Kasumi-1 (cell line): ENCODE measurements at regions not wholly inside any gene's neighbourhood (a gene's known extent, or its start where the extent isn't known, plus 50 kb on each side); places are given as distances from the start of the nearest gene placed in this dataset.

Experiments used
- DNase-seq, 2 experiments: peaks; one replicate each; lab custom pipeline; 2025; lab: John Stamatoyannopoulos, UW

DNA sequence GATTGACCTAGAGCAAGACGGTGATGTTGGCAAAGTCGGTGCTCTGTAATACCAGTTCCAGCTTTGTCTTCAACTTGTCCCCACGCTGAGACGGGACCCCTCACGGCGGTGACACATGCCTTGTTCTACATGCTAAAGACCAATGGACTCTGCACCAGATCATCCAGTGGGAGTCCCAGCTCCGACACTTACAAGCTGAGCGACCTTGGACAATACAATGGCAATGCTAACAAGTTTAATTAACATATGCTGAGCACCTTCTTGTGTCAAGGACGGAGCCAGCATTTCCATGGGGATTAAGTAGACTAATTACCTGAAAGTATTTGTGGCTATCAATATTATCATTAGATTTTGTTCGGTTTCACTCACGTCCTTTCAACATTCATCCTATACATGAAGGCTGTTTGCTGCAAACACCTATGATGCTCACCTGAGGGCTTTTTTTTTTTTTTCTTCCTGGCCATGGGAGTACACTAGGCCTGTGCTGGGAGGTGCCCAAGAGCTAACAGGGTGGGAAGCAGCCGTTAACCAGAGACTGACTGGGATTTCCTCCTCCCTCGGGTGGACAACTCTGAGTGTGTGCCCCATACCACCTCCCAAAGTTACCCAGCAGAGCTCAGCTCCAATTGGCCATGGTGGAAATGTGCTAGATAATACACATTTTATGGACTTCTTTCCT lies 308.6 kb upstream of the ZFHX3 start:
- DNase-seq: no peak

DNA sequence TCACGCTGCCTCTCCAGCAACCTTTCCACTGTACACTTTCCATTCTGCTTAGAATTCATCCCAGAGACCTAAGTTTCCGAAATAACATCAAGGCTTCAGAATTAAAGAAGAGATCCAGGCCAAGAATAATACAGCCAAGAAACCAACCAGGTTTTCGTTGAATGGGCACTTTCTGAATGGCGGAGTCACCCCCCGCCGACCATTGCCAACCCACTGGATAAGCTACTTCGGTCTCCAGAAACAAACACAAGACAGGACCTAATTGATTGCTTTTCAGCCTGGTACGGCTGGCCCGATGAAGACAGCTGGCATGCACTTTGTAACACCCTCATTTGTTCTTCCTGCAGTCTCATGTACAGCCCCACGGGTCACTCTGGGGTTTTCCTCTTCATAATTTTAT lies 308.1 kb upstream of the ZFHX3 start:
- no peak for DNase-seq

DNA sequence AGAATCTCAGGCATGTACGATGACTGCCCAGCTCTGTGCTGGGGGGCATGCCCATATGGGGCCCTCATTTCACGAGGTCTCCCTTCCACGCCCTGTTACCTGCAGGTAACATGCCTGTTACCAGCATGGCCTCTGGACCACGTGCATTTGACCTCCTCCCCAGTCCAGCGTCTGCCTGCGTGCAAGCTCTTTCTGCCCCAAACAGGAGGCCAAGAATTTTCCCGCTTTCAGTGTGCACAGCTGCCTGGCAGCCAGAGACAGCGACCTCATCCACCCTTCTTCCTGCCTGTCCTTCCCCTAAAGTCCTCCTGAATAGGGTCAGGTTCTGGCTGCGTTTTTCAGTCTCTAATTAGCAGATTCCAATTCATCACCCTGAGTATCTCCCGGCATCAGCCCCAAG lies 306.5 kb upstream of the ZFHX3 start:
- DNase-seq: no peak

DNA sequence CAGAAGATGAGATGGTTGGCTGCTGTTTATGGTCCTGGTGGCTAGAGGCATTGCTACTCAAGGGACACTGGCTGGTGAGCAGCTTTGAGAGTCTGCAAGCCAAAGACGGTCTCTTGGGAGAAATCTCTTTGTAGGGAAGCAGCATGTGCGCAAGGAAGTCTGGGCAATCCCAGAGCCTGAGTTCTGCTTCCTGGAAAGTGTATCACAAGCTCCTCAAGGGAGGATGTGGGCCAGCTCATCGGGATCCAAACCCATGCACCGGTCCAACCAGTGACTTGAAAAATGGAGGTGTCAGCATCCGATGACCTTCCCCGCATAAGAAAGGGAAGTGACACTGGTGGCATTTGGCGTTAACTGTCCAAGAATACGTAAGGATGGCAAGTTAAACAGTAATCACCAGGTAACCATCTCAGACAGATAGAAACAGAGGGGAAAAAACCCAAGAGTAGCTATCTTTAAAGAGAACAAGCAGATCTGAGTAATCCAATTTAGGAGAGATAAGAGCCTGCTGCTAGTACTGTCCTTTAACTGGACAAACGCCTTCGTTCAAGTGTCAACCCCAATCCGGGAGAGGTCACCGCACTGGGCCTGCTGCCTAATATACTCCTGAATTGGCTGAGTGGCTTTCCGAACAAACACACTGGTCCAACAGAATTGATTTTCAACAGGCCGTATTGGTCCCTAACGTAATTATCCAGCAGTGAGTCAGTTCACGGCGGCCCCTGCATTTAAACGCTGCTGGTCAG lies 303.0 kb upstream of the ZFHX3 start:
- no peak for DNase-seq

DNA sequence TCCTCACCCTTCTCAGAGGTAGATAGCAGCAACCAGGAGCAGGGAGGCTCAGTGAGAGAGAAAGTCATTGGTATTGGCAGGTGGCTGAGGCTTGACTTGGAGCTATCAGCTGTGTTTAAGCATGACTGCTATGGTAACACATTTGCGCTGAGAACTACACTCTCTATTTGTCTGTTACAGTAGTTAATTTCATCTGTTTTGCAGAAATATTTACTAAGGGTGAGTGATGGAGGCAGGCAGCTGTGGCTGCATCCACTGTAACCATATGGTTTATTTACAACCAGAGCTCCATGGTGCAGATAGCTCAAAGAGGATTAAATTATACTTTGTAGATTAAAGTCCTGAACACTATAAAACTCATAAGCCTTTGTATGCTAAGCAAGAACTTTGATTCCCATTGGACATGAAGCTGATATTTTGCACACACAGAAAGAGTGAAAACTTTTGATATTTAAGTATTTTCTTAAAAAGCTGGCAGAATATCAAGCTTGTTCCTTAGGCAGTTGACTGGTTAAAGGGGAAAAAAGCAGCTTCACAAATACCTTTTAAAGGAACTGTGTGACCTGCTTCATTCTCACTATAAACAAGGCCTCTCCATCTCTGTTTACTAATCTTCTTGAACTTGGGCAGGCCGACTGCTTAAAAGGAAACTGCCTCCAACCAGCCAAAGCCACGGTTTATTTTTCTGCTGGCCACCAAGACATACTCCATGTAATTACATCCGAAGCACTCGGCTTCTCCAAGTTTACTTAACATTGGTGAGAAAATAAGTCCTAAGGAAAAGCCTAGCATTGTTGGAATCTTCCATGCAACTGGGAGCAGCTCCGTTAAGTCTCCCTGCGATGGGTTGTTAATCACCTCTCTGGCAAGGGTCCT lies 299.8 kb upstream of the ZFHX3 start:
- no peak for DNase-seq

DNA sequence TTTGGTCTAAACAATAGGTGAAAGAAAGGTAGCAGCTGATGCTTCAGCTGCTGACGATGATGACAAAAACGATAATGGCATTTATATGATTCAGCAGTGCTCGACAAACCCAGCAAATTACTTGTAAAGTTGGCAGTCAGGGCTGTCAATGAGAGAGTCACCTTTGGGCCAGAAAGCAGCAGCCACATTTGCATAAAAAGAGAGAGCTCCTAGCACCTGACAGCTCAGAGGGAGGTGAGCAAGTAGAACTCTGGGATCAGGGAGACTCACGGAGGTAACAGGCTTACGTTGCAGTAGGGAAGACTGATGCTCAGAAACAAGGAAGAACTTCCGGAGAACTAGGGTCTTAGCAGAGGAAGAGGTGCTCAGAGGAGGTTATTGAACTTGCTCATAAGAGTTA lies 291.9 kb upstream of the ZFHX3 start:
- DNase-seq: no peak

DNA sequence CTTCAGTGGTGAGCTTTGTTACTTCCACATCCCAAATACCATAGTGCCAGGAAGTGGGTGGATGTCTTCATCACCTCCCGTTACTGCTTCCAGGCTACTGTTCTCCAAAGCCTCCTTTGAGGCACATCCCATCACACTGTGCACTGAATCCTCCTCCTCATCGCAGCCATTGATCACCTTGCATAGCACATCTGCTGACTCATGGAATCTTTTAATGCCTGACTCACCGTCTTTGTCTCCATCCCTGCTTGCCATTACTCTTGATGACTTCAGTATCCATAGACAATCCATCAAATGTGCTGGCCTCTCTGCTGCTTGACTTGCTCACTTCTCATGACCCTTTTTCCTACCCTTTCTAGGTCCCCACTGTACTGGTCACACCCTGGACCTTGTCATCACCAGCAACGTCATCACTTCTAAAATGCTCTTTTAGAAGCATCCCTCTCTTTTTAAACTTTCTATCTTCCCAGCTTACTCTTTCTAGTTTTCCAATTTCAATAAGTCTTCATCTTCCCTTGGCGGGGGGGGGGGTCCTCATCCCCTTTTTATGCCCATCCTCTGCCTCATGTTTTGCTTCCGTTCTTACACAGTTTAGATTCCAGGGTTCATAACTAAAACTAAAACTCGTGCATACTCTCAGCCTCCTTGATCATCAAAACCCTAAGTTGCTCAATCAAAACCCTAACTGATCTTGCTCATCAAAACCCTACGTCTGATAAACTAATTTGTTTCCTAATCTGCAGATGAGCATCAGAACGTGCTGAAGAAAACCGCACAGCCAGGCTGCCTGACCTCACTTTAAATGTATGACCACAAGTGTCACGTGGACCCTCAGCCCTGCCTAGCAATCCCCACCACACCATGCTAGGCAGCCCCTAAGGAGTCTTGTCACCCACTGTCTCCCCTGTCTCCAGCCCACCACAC lies 289.7 kb upstream of the ZFHX3 start:
- DNase-seq: no peak

DNA sequence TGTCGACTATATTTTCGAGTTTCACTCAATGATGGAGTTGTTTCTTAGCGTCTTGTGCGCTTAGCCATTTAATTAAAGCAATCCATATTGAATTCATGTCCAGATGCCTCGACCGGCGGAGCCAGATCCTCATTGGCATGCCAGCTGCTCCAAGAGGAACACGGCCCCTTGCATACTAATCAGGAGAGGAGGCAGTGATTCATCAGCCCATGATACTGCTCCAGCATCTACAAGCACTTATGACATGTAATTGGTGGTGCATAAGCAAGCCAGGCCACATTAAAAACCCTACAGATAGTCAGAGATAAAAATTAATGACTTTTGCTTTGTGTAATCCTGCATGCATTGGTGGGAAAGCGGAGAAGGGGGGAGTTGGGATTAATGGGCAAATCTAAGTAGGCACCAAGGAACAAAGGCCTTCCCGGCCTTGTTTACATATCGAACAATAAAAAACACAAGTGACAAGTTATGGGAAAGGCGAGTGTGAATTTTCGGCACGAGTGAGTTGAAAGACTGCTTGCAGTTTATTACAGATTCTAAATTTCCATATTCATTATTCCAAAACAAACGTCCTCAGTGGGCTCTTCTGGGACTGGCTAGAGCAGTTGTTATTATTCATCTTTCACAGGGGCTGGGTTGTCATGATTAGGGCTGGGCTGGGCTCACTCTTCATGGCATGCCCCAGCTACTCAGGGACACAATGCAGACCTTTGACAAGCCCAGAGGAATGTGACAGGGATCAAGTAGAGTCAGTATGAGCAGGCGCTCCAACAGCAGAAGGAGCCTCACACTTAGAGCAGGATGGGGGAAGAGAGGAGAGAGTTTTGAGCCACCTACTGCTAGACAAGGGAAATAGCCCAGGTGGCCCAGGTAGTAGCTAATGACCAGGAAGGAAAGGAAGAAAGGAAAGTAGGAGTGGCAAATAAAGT lies 281.7 kb upstream of the ZFHX3 start:
- no peak for DNase-seq

DNA sequence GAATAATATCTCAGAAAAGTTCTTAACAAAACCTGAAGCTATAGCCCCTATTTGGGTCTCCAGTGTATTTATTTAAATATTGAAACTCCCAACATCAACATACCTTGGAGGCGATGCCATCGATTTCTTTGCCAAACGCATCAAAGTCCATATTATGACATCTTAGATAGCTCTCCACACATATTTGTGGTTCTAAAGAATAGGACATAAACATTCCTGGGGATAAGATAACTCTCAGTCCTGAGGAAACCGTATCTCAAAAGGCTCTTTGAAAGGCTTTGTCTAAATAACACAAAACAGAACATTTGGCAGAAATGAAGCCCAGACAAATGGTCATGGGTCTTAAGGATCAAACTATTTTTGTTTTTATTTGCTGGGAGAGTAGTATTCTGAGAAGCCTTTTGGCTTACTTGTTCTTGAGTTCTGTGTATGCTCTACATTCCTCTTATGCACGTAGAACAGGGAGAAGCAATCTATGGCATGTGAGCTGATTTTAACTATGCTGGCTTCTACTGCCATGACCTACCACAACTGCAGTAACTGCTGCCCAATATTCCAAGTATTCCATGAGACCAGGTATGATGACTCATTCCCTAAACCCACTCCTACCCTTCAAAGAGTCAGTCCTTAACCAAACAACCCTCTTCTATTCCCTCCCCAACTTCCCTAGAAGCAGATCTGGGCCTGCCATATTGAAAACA lies 279.0 kb upstream of the ZFHX3 start:
- no peak for DNase-seq

DNA sequence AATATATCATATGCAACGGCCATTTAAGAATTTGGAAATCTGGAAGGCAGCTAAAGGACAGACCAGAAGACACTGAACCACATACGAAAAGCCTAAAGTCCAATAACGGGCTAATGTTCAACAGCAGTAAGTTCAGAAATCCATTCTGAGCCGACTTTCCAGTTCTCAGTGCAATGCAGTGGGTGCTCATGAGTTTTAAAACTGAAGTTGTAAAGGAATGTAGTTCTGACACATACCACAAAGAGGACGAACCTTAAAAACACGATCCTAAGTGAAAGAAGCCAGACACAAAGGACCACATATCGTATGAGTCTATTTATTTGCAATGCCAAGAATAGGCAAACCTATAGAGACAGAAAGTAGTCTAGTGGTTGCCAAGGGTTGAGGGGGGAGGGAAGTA lies 278.3 kb upstream of the ZFHX3 start:
- DNase-seq: no peak

DNA sequence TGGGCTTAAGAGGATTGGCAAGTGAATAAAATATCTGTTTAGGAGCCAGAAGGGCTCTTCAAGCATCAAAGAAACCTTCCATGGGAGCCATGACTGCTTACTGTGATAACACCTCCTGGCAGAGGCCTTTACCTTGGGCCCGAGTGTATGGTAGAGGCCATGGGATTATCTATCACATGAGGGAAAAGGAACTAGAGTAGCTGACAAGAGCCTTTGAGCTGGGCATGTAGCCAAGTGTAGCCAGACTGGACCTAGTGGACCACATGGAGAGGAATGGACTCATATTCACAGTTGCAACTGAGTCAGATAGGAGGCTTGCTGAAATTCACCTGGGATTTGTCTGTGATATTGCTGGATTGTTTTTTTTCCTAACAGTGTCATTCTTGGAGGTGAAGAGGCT lies 276.0 kb upstream of the ZFHX3 start:
- no peak for DNase-seq

DNA sequence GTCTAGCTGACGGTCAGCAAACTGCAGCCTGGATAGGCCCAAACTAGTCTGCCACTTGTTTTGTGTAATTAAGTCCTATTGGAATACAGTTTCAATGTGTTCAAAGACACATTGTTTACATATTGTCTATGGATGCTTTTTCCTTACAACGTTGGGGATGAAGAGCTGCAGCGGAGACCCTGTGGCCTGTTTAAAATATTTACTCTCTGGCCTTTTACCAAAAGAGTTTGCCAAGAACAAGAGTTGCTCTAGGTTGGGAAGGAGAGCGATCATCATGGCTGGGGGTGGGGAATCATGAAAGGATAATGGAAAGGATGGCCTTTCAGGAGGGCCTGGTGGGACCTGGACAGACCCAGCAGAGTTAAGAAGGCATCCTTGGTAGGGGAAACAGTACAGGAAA lies 274.9 kb upstream of the ZFHX3 start:
- DNase-seq: no peak

DNA sequence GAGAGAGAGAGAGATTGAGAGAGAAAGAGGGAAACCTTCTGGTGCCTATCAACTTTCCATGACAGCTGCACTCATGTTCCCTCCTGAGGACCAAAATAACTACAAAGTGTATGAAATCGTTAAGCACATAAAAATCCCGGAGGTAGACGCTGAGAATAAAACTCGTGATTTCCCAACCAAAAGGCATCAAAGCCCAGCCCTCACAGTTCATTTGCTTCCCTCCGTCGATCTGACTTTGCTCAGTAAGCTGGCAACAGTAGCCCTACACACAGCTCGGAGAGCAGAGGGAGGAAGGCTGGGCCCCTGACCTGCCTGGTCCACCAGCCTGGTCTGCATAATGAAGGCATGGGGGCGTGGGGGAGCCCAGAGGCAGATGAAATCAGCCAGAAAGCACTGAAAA lies 273.9 kb upstream of the ZFHX3 start:
- no peak for DNase-seq

DNA sequence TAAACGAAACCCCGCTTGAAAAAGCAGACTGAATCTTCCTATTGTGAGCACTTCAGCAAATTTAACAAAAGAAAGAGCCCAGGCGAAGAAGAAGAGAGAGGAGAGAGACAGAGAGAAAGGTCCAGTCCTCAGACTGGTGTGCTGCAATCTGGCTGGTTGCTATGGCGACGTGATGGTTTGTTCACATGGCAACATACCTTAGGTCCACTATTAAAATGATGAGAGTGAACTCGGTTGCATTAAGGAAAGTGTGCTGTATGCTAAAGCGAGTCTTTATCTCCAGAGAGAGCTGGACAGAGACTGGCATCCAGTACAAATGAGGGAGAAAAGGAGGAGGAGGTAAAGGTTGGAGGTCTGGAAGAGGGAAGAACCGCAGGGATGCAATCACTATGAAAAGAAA lies 271.8 kb upstream of the ZFHX3 start:
- DNase-seq: no peak

DNA sequence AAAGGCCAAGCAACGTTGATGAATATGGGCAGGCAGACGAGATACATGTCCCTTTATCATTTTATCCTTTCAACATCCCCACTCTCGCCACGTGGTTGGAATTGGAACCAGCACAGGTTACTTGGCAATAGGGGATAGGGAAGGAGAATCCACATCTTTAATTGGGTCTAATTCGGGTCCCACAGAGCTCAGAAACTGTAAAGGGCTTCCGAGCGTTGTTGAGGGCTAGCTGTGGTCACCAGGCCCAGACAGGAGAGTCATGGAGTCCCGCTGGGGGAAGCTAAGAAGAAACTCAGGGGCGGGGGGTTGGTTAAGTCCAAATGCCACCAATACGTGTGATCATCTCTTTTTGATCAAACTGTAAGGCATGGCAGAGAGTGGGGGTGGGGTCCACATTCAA lies 271.3 kb upstream of the ZFHX3 start:
- no peak for DNase-seq

DNA sequence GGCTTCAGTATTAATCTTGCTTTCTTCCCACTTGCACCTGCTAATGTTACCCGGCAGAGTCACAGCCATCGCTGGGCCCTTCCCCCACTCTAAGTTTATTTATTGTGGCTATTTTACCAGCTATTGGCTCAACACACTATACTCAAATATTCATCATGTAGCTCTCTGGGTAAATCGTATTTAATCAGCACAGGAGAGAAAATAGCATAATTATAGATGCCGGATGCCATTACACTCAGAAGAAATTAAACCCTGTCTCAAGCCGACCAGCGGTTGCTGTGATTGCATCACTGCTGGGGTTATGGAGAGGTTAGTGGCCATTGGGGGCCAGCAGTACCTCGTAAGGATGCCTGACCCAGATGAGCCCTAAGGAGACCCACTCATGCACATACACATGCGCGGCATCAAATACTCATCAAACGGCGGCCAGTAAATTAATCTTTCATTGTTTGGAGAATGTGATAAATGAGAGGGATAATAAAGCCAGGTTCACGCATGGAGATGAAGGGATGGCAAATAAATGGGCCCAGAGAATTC lies 269.5 kb upstream of the ZFHX3 start:
- no peak for DNase-seq

DNA sequence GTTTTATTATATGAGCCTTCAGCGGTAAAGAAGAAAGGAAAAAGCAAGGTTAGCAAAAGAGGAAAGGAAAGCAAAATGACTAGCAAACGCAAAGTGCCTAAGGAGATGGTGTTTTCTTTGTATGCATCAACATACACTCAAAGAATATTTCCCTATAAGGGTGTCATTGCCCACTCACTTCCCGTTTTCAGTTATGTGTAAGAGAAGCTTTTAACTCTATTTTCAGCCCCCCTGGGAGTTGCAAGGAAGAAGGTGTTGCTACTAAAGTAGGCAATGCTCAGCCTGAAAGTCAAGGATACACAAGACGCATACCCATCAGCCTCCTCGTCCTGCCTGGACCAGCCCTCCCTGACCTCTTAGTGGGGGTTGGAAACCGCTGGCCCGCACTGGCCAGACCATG lies 267.7 kb upstream of the ZFHX3 start:
- no peak for DNase-seq

DNA sequence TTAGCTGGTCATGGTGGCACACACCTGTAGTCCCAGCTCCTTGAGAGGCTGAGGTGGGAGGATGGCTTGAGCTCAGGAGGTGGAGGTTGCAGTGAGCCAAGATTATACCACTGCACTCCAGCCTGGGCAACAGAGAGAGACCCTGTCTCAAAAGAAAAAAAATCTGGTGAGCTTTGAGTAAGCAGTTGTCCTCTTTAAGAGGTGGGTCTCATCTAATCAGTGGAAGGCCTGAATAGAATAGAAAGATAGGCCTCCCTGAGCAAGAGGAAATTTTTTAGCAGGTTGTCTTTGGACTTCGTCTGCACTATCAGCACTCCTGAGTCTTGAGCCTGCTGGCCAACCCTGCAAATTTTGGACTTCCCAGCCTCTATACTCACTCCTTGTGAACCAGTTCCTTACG lies 266.0 kb upstream of the ZFHX3 start:
- DNase-seq: no peak

DNA sequence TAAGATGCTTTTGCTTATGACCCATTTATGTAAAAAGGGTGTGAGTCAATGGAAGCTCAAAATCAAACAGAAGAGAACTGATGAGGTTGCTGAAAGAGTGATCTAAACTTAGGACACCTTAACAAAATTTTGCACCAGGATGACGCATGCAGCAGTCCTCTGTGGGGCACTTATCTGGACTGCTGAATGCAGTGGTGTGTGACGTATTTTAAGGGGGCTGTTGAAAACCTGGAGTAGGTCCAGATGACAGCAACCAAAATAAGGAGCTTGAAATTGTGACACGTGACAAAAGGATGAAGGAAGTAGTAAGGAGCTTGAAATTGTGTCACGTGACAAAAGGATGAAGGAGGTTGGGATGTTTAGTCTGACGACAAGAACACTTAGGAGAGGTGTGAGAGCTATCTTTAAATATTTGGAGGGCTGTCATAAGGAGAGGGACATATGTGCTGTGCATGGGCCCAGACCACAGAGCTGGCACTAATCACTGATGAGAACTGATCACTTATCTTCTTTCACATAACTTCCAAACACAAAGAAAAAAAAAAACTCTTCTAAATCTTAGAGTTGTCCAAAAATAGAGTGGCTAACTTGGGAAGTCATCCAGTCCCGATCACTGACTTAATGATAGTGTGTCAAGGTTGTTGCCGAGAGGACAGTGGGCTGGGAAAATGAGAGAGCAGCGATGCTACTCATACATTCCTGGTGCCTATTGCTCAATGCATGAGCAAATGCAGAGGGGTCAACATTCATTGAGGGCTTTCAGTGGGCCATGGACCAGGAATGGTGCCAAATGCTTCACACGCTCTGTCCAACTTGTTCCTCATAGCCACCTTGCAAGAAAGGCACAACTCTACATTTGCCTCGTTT lies 264.2 kb upstream of the ZFHX3 start:
- DNase-seq: no peak
